ELR (cell line): ENCODE measurements at regions not wholly inside any gene's neighbourhood (a gene's known extent, or its start where the extent isn't known, plus 50 kb on each side); places are given as distances from the start of the nearest gene placed in this dataset.

Experiments
- DNase-seq: peaks from one replicate; pipeline ENCODE4 v3.0.0-alpha.2; 2015; ENCODE audit warnings: low read depth

DNA sequence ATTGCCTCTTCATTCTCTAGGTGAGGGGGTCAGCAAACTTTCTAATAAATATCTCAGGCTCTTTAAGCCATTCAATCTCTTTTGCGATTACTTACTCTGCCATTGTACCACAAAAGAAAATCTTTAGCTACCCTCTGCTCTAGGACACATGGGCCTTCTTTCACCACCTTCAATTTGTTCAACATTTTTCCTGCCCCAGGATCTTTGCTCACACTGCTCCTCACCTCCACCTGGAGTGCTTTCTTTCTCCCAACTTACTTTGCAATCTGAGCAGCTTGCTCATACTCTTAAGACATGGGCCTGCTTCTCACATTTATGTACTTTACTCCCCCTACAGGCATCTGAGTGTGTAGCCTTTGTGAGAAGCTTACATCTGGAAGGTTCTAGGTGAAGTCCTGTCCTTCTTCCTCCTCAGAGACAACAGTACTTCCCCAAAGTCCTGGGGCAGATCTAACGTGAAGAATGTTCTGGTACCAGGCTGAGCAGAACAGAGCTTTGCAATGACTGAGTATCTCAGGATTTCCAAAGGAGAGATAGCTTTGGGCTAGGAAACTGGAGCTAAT is 55.0 kb upstream of the PRDM5 start:
- peak; percentile 71 for DNase-seq

DNA sequence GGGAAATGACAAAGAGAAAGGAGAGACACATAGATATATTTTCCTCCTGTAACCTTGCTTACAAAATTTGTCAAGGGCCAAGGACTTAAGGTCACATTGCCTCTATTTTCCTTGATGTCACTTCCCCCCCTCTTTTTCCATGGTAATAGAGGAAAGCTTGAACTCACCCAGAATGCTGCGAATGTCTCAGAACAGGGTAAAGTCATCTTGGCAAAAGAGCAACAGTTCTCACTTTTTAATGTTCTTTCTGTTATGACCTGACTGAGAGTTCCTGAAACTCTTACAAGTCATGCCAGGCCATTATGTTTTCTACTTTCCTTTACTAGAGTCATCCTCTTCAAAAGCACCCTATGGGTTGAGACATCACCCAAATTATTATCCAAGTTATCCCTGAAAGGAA is 50.7 kb upstream of the PRDM5 start:
- DNase-seq = no peak
